ENCODE measurements at regions not wholly inside any gene's neighbourhood (a gene's known extent, or its start where the extent isn't known, plus 50 kb on each side); places are given as distances from the start of the nearest gene placed in this dataset.

DNA sequence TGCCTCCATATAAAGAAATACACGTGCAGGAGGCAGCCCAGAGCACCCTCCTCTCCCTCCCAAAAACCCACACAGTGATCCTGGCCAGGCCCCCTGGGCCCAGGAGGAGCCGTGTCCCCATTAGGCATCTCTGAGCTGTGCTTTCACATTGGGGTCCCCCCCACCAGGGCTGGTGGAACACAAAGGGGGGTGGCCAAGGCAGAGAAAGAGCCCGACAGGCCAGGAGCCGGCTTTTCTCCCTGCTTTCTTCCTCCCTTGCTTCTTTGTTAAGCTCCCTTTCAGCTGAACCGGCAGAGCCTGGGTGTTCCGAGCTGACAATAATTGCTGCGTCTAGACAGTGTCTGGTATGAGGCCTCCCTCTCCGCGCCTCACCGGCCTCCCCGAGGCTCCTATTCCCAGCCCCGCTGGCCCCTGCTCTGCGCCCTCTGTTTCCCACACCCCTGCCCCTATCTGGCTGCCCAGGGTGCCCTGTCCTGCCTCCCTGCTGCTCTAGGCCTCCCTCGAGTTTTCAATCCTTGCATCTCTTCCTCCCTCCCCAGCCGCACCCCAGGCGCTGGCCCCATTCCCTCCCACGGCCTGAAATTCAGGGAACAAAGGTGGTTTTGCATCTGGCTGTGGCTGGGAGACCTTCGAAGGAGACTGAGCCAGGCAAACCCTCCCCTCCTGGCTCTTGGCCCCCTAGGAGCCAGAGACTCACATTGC is 120.6 kb downstream of the C9orf50 start:
- CTCF ChIA-PET: interaction anchor here (0.8 to 2.3 kb wide), 8 partner anchors 18 to 368 kb away, joined by 3 to 11 read pairs (median 4); no protein-coding TSS in a partner anchor

DNA sequence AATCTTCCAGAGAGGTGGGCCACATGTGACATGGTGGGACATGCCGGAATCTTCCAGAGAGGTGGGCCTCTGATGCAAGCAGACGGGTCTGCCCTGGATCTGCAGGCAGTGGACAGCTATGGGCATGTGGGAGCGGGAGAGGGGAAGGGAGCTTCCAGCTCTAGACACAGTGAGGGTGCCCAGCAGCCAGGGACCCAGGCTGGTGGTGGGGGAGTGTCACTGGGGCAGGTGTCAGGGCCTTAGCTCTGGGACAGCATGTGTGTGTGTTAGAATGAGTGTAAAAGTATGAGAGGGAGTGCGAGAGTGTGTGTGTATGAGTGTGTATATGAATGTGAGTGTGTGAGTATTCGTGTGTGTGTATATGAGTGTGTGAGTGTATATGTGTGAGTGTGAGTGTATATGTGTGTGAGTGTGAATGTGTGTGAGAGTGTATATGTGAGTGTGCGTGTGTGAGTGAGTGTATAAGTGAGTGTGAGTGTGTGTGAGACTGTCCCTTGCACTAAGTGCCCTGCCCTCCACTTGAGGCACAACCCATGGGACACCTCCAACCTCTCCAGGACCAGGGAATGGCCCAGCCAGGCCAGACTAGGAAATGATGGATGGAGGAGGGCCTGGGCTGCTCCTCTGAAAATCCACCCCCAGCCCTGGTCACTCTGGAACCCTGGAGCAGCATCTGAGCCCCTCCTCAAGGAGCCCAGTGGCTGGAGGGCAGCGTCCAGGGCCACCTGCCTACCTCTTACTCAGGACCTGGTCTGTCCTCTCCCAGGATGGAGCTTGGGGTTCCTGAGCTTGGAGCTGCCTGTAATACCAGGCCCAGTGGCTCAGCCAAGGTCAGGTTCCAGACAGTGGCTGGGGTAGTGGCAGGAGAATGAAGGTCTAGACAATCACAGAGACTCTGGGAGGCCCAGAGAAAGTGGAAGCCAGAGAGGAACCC is 122.2 kb downstream of the C9orf50 start:
- 90% methylated on average over 6 of the region's 7 CpGs for WGBS (ENCODE audit: low lambda C conversion rate)
- TF ChIP-seq EP300 (IDR thresholded peaks at IDR 0.05; ENCODE audit: borderline replicate concordance in 1 of 2, low read depth in 1 of 2, low read length in 1 of 2) (peak in 1 of 2 experiments; percentile 46; a peak in 1 of 4 replicates), RAD21 (IDR thresholded peaks at IDR 0.05; ENCODE audit: low read length) (no peak)
- TF ChIP-seq, protein P1, sequence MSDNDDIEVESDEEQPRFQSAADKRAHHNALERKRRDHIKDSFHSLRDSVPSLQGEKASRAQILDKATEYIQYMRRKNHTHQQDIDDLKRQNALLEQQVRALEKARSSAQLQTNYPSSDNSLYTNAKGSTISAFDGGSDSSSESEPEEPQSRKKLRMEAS (IDR thresholded peaks at IDR 0.05; ENCODE audit: low read depth): no peak
- H3K9me3 ChIP-seq: no peaks in the 10 kb centered on the region
- H3F3A ChIP-seq (replicated peaks; ENCODE audit: insufficient read depth): peaks cover 55% of the 10 kb centered on the region
- H3K79me2 ChIP-seq (ENCODE audit: insufficient read depth): peaks cover 44% of the 10 kb centered on the region
- H2AFZ ChIP-seq (ENCODE audit: low read depth): no peak overlapping the region
- peaks cover 0 to 2% of the 10 kb centered on the region in 2 experiments for H3K36me3 ChIP-seq (replicated peaks in 1 of 2; ENCODE audit: control insufficient read depth in 1 of 2, insufficient read depth in 2 of 2, low read length in 1 of 2)
- DNase-seq: no peak
- H3K4me3 ChIP-seq (ENCODE audit: low read depth in 2 of 2, low read length in 1 of 2): peak overlapping the region in 1 of 2 experiments; percentile 70; a peak in 2 of 4 replicates
- no peaks in the 10 kb centered on the region for H3K27me3 ChIP-seq (ENCODE audit: insufficient read depth)
- ChIA-PET CTCF (interaction anchor here (0.8 to 6.7 kb wide), 5 partner anchors 55 to 360 kb away, joined by 3 to 31 read pairs (median 4); no protein-coding TSS in a partner anchor), POLR2A (interaction anchor here (1.1 to 6.5 kb wide), 5 partner anchors 13 to 321 kb away, joined by 3 to 62 read pairs (median 16); partner anchors contain the start of gene IER5L)
- H3K9me2 ChIP-seq: no peaks in the 10 kb centered on the region
- peak overlapping the region; percentile 88 for H3K4me2 ChIP-seq
- H3K27ac ChIP-seq (ENCODE audit: low read depth in 2 of 2, low read length in 1 of 2): peak overlapping the region; percentile 96 to 99
- peak overlapping the region; percentile 99 for H3K9ac ChIP-seq
- H3K4me1 ChIP-seq (ENCODE audit: control insufficient read depth in 1 of 2, insufficient read depth in 2 of 2, low read depth in 1 of 2, low read length in 1 of 2): peaks cover 36 to 59% of the 10 kb centered on the region in 2 experiments; a peak in 3 of 4 replicates
- no peaks in the 10 kb centered on the region for H4K20me1 ChIP-seq (ENCODE audit: insufficient read depth)

More for the DNA sequence above, 120.6 kb downstream of the C9orf50 start:
- peak; percentile 73 for DNase-seq
- H2AFZ ChIP-seq (ENCODE audit: low read depth): no peak overlapping the region
- POLR2A ChIA-PET: interaction anchor here (1.0 to 2.0 kb wide), 4 partner anchors 11 to 50 kb away, joined by 3 to 6 read pairs (median 4); no protein-coding TSS in a partner anchor
- no peak for TF ChIP-seq FOXJ3 (CRISPR knock-in tag; IDR thresholded peaks at IDR 0.05)
- no peaks in the 10 kb centered on the region for H3K9me3 ChIP-seq
- H3K9ac ChIP-seq: no peak overlapping the region
- no peak overlapping the region for H3K4me3 ChIP-seq (ENCODE audit: low read depth in 2 of 2, low read length in 1 of 2)
- peaks cover 30 to 48% of the 10 kb centered on the region in 2 experiments; a peak in 3 of 4 replicates for H3K4me1 ChIP-seq (ENCODE audit: control insufficient read depth in 1 of 2, insufficient read depth in 2 of 2, low read depth in 1 of 2, low read length in 1 of 2)
- peaks cover 36% of the 10 kb centered on the region for H3K79me2 ChIP-seq (ENCODE audit: insufficient read depth)
- no peaks in the 10 kb centered on the region for H4K20me1 ChIP-seq (ENCODE audit: insufficient read depth)
- peaks cover 0 to 7% of the 10 kb centered on the region in 2 experiments for H3K36me3 ChIP-seq (replicated peaks in 1 of 2; ENCODE audit: control insufficient read depth in 1 of 2, insufficient read depth in 2 of 2, low read length in 1 of 2)
- H3K27ac ChIP-seq (ENCODE audit: low read depth in 2 of 2, low read length in 1 of 2): peak overlapping the region; percentile 90 to 99; a peak in 3 of 4 replicates
- WGBS (ENCODE audit: low lambda C conversion rate): 56% methylated on average over 17 of the region's 18 CpGs
- H3K9me2 ChIP-seq: no peaks in the 10 kb centered on the region
- no peak overlapping the region for H3K4me2 ChIP-seq
- H3F3A ChIP-seq (replicated peaks; ENCODE audit: insufficient read depth): peaks cover 49% of the 10 kb centered on the region
- no peaks in the 10 kb centered on the region for H3K27me3 ChIP-seq (ENCODE audit: insufficient read depth)

DNA sequence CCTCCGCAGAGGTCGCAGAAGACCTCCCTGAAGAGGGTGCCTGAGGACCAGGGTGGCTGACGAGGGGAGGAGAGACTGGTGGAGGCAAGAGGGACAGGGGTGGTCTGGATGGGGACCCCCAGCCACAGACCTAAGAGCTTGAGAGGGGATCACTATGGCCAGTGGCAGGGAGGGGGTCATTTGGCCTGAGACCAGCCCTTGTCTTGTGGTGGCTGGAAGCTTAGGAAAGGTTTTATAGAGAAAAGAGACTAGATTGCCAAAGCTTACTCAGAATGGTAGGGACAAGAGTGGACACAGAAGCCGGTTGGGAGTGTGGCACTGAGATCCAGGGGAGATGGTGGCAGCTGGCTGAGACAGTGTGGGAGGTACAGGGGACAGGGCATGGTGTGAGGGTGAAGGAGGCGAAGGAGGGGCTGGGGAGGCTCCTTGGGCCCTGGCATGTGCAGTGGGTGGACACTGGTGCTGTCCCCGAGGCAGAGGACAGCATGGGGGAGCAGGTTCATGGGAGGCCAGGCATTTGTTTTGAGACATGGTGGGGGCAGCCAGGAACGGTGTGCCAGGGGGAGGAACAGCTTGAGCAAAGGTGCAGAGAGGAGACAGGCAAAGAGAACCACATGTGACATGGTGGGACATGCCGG is 123.0 kb downstream of the C9orf50 start:
- Histone ChIP-seq H3K79me2 (ENCODE audit: insufficient read depth) (peaks cover 45% of the 10 kb centered on the region), H3F3A (replicated peaks; ENCODE audit: insufficient read depth) (peaks cover 55% of the 10 kb centered on the region), H4K20me1 (ENCODE audit: insufficient read depth) (no peaks in the 10 kb centered on the region), H3K27ac (ENCODE audit: low read depth in 2 of 2, low read length in 1 of 2) (peak overlapping the region; percentile 96 to 99), H3K4me2 (peak overlapping the region; percentile 88), H3K27me3 (ENCODE audit: insufficient read depth) (no peaks in the 10 kb centered on the region), H3K9ac (peak overlapping the region; percentile 99), H2AFZ (ENCODE audit: low read depth) (no peak overlapping the region), H3K9me3 (no peaks in the 10 kb centered on the region), H3K4me1 (ENCODE audit: control insufficient read depth in 1 of 2, insufficient read depth in 2 of 2, low read depth in 1 of 2, low read length in 1 of 2) (peaks cover 36 to 67% of the 10 kb centered on the region in 2 experiments; a peak in 3 of 4 replicates), H3K4me3 (ENCODE audit: low read depth in 2 of 2, low read length in 1 of 2) (peak overlapping the region; percentile 52 to 70), H3K36me3 (replicated peaks in 1 of 2; ENCODE audit: control insufficient read depth in 1 of 2, insufficient read depth in 2 of 2, low read length in 1 of 2) (peaks cover 0 to 2% of the 10 kb centered on the region in 2 experiments), H3K9me2 (no peaks in the 10 kb centered on the region)
- ChIA-PET CTCF (interaction anchor here (0.8 to 6.7 kb wide), 7 partner anchors 56 to 359 kb away, joined by 3 to 31 read pairs (median 6); no protein-coding TSS in a partner anchor), POLR2A (interaction anchor here (0.7 to 6.5 kb wide), 12 partner anchors 11 to 326 kb away, joined by 3 to 62 read pairs (median 10); partner anchors contain the start of gene IER5L)
- 49% methylated on average over 8 of the region's 8 CpGs for WGBS (ENCODE audit: low lambda C conversion rate)
- DNase-seq: no peak
- TF ChIP-seq TEAD4 (IDR thresholded peaks at IDR 0.05; ENCODE audit: borderline replicate concordance, insufficient read depth) (no peak), FOXJ3 (CRISPR knock-in tag; IDR thresholded peaks at IDR 0.05) (no peak), NRF1 (IDR thresholded peaks at IDR 0.05; ENCODE audit: low read depth, low read length) (no peak), FOSL2 (IDR thresholded peaks at IDR 0.05; ENCODE audit: borderline replicate concordance, low read depth) (no peak), ELF1 (IDR thresholded peaks at IDR 0.05) (no peak), GABPA (IDR thresholded peaks at IDR 0.05; ENCODE audit: low read depth) (no peak), GATA2 (CRISPR knock-in tag; IDR thresholded peaks at IDR 0.05) (no peak), MXI1 (IDR thresholded peaks at IDR 0.05; ENCODE audit: low read depth, low read length) (no peak)
- TF ChIP-seq, protein P2, sequence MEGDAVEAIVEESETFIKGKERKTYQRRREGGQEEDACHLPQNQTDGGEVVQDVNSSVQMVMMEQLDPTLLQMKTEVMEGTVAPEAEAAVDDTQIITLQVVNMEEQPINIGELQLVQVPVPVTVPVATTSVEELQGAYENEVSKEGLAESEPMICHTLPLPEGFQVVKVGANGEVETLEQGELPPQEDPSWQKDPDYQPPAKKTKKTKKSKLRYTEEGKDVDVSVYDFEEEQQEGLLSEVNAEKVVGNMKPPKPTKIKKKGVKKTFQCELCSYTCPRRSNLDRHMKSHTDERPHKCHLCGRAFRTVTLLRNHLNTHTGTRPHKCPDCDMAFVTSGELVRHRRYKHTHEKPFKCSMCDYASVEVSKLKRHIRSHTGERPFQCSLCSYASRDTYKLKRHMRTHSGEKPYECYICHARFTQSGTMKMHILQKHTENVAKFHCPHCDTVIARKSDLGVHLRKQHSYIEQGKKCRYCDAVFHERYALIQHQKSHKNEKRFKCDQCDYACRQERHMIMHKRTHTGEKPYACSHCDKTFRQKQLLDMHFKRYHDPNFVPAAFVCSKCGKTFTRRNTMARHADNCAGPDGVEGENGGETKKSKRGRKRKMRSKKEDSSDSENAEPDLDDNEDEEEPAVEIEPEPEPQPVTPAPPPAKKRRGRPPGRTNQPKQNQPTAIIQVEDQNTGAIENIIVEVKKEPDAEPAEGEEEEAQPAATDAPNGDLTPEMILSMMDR (IDR thresholded peaks at IDR 0.05): no peak
- TF ChIP-seq, protein P3, sequence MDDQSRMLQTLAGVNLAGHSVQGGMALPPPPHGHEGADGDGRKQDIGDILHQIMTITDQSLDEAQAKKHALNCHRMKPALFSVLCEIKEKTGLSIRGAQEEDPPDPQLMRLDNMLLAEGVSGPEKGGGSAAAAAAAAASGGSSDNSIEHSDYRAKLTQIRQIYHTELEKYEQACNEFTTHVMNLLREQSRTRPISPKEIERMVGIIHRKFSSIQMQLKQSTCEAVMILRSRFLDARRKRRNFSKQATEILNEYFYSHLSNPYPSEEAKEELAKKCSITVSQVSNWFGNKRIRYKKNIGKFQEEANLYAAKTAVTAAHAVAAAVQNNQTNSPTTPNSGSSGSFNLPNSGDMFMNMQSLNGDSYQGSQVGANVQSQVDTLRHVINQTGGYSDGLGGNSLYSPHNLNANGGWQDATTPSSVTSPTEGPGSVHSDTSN (IDR thresholded peaks at IDR 0.05): no peak
